GM12878 (cell line): ENCODE measurements at regions not wholly inside any gene's neighbourhood (a gene's known extent, or its start where the extent isn't known, plus 50 kb on each side); places are given as distances from the start of the nearest gene placed in this dataset.

ENCODE experiments used
- ATAC-seq: fragments of 200-7000 bp; cut with Tn5 transposase; 3 replicates; pipeline ENCODE4 v1.9.1; 2020; ENCODE audit warnings: mild to moderate bottlenecking, moderate library complexity
- BruUV-seq: library from RNA; stranded (reverse); fragments of 400-500 nt; replicated peaks from 2 replicates; lab custom pipeline; 2021; lab: Mats Ljungman, UMichigan
- CTCF ChIA-PET: fragments of 300-600 bp; sonication (Branson Sonifier 250); formaldehyde crosslinking; extraction: SDS; loops from one replicate; lab custom pipeline; 2021; ENCODE audit warnings: inconsistent platforms; lab: Yijun Ruan, JAX
- POLR2A ChIA-PET: fragments of 350-600 bp; formaldehyde crosslinking; extraction: SDS; loops from one replicate; lab custom pipeline; 2021; ENCODE audit warnings: inconsistent platforms; lab: Charles Lee
- RAD21 ChIA-PET: fragments of 300-600 bp; sonication (Branson Sonifier 250); formaldehyde crosslinking; loops from one replicate; lab custom pipeline; 2023; ENCODE audit warnings: antibody characterized with exemption; ENCODE audit not compliant: unreplicated experiment; lab: Charles Lee
- SMC1A ChIA-PET: fragments of 300-600 bp; sonication (Branson Sonifier 250); formaldehyde crosslinking; loops from one replicate; lab custom pipeline; 2023; ENCODE audit not compliant: unreplicated experiment, uncharacterized antibody; lab: Charles Lee
- DNase-seq: peaks from one replicate; pipeline ENCODE4 v3.0.0-alpha.2; 2011; ENCODE audit warnings: low read depth, low spot score
- FAIRE-seq: peaks from 3 replicates; lab custom pipeline; 2011; peaks lifted over from hg19 to GRCh38; lab: Jason Lieb, UNC
- H2AFZ ChIP-seq: 2 replicates; pipeline ENCODE4 v1.6.0; 2011; ENCODE audit warnings: low read depth, low read length, control low read depth; ENCODE audit not compliant: control insufficient read depth
- H3K27ac ChIP-seq: 2 replicates; pipeline ENCODE4 v1.5.1; 2011; ENCODE audit warnings: control low read depth; ENCODE audit not compliant: control insufficient read depth, insufficient read depth
- H3K27me3 ChIP-seq, 2 experiments: replicated peaks in 1 of 2; 2 replicates each; pipeline versions ENCODE4 v1.6.0 to v1.6.1; 2011; ENCODE audit warnings: low read length in 1 of 2; ENCODE audit not compliant: control insufficient read depth in 2 of 2, insufficient read depth in 2 of 2
- H3K36me3 ChIP-seq, 2 experiments: 2 replicates each; pipeline ENCODE4 v1.5.1; 2011; ENCODE audit warnings: low read length in 1 of 2; ENCODE audit not compliant: control insufficient read depth in 2 of 2, insufficient read depth in 2 of 2
- H3K4me1 ChIP-seq: 2 replicates; pipeline ENCODE4 v1.6.1; 2011; ENCODE audit warnings: mild to moderate bottlenecking, low read length, moderate library complexity, mixed read lengths; ENCODE audit not compliant: control insufficient read depth, insufficient read depth
- H3K4me2 ChIP-seq: 2 replicates; pipeline ENCODE4 v1.6.0; 2011; ENCODE audit warnings: control low read depth; ENCODE audit not compliant: control insufficient read depth, insufficient read depth
- H3K4me3 ChIP-seq: fragments of 200-600 bp; sonication (generic); 2 replicates; pipeline ENCODE4 v1.5.1; 2016
- H3K79me2 ChIP-seq: 2 replicates; pipeline ENCODE4 v1.6.0; 2011; ENCODE audit warnings: low read length; ENCODE audit not compliant: control insufficient read depth, insufficient read depth
- H3K9ac ChIP-seq: 2 replicates; pipeline ENCODE4 v1.8.0; 2011; ENCODE audit warnings: low read length, control low read depth, mixed read lengths; ENCODE audit not compliant: control insufficient read depth, insufficient read depth
- H3K9me3 ChIP-seq: replicated peaks from 3 replicates; pipeline ENCODE4 v1.5.1; 2011; ENCODE audit warnings: mild to moderate bottlenecking, low read length; ENCODE audit not compliant: control insufficient read depth, insufficient read depth
- H4K20me1 ChIP-seq: 2 replicates; pipeline ENCODE4 v1.6.0; 2011; ENCODE audit not compliant: control insufficient read depth, insufficient read depth
- HSF1 ChIP-seq: fragments of 150-350 bp; IDR thresholded peaks from 2 replicates; pipeline ENCODE4 v1.6.1; 2014; ENCODE audit warnings: mild to moderate bottlenecking, low read depth, low read length
- ZBTB40 ChIP-seq: fragments of 450-650 bp; IDR thresholded peaks from 2 replicates; pipeline ENCODE4 v1.6.1; 2016; ENCODE audit warnings: mild to moderate bottlenecking, moderate library complexity, borderline replicate concordance
- WGBS: methylation state at CpG from one replicate; pipeline ENCODE4 v1.1.6; 2016; ENCODE audit warnings: low lambda C conversion rate; ENCODE audit not compliant: insufficient replicate concordance, insufficient coverage; ENCODE audit errors: missing lambda C conversion rate; 5-methylcytosine and 5-hydroxymethylcytosine counted together
- in situ Hi-C: fragments of 300-500 bp; cut with MboI; formaldehyde crosslinking; loops from 9 replicates; pipeline ENCODE4 v1.14.3; 2018; ENCODE audit warnings: mixed read lengths
- intact Hi-C: fragments of 100-400 bp; cut with micrococcal nuclease; formaldehyde crosslinking; loops from one replicate; pipeline ENCODE4 v1.14.2; 2022; ENCODE audit not compliant: unreplicated experiment

GRCh38 chr3:94311651-94312050 lies 248.8 kb downstream of the NSUN3 start (continued):
- TF ChIP-seq ZBTB40: no peak
- TF ChIP-seq, all 136 proteins: peak for 0

- H3K4me1 ChIP-seq: no peaks in the 10 kb centered on the region
- no peak overlapping the region for H3K4me3 ChIP-seq
- in situ Hi-C loops (no loop called here), intact Hi-C loops (no loop called here)
- SMC1A ChIA-PET: no interaction called here
- no peak overlapping the region for H3K27ac ChIP-seq
- H3K4me2 ChIP-seq: no peak overlapping the region
- POLR2A ChIA-PET: no interaction called here
- no peaks in the 10 kb centered on the region for H3K27me3 ChIP-seq
- no peak for FAIRE-seq
- no peaks in the 10 kb centered on the region for H3K36me3 ChIP-seq
- TF ChIP-seq HSF1: no peak
- no peaks in the 10 kb centered on the region for H4K20me1 ChIP-seq
- 53% methylated on average over 2 of the region's 2 CpGs for WGBS
- CTCF ChIA-PET: no interaction called here
- DNase-seq: no peak
- no peak for ATAC-seq
- RAD21 ChIA-PET: no interaction called here
- no TSS peak for BruUV-seq
- H2AFZ ChIP-seq: no peak overlapping the region
- H3K9me3 ChIP-seq: no peaks in the 10 kb centered on the region
- H3K9ac ChIP-seq: no peak overlapping the region
- H3K79me2 ChIP-seq: no peaks in the 10 kb centered on the region
Measured at GRCh38 chr3:94314218-94314883, 251.5 kb downstream of the NSUN3 start.
